Endothelial cell of umbilical vein (primary cell): ENCODE measurements at regions not wholly inside any gene's neighbourhood (a gene's known extent, or its start where the extent isn't known, plus 50 kb on each side); places are given as distances from the start of the nearest gene placed in this dataset.

Source experiments
- BruUV-seq: library from RNA; stranded (reverse); fragments of 400-500 nt; replicated peaks from 2 replicates; lab custom pipeline; 2021; lab: Mats Ljungman, UMichigan
- CTCF ChIA-PET: fragments of 300-600, 350-600 bp; sonication (Branson Sonifier 250); formaldehyde crosslinking; loops from one replicate; lab custom pipeline; 2021; ENCODE audit warnings: antibody characterized with exemption, inconsistent platforms; lab: Charles Lee
- POLR2A ChIA-PET: fragments of 300-600, 350-600 bp; sonication (Branson Sonifier 250); formaldehyde crosslinking; loops from one replicate; lab custom pipeline; 2021; ENCODE audit warnings: antibody characterized with exemption, inconsistent platforms; lab: Charles Lee
- DNase-seq: peaks from one replicate; pipeline ENCODE4 v3.0.0-alpha.2; 2011; ENCODE audit warnings: low read depth, low spot score
- FAIRE-seq: peaks from 2 replicates; lab custom pipeline; 2011; peaks lifted over from hg19 to GRCh38; lab: Jason Lieb, UNC
- H2AFZ ChIP-seq: 2 replicates; pipeline ENCODE4 v1.6.0; 2012; ENCODE audit warnings: low read depth, low read length, control low read depth, inconsistent platforms
- H3K27ac ChIP-seq: 2 replicates; pipeline ENCODE4 v1.5.1; 2011; ENCODE audit warnings: low read depth, mild to moderate bottlenecking, control low read depth, low read length, moderate library complexity; ENCODE audit not compliant: insufficient read depth
- H3K27me3 ChIP-seq, 2 experiments: 2 replicates each; pipeline versions ENCODE4 v1.6.0 to v1.6.1; 2011; ENCODE audit warnings: low read length in 2 of 2, mixed read lengths in 1 of 2; ENCODE audit not compliant: control insufficient read depth in 2 of 2, insufficient read depth in 2 of 2
- H3K36me3 ChIP-seq, 2 experiments: 2 replicates in 1 of 2; 3 replicates in 1 of 2; pipeline ENCODE4 v1.5.1; 2011; ENCODE audit warnings: low read length in 2 of 2, mild to moderate bottlenecking in 1 of 2, moderate library complexity in 1 of 2; ENCODE audit not compliant: control insufficient read depth in 2 of 2, insufficient read depth in 2 of 2; ENCODE audit errors: extremely low read depth in 1 of 2
- H3K4me1 ChIP-seq: 3 replicates; pipeline ENCODE4 v1.5.1; 2011; ENCODE audit warnings: mild to moderate bottlenecking, low read length; ENCODE audit not compliant: control insufficient read depth, insufficient read depth; ENCODE audit errors: extremely low read depth
- H3K4me2 ChIP-seq: 2 replicates; pipeline ENCODE4 v1.6.1; 2011; ENCODE audit warnings: low read length, control low read depth, mixed read lengths; ENCODE audit not compliant: insufficient read depth
- H3K4me3 ChIP-seq, 3 experiments: fragments of 200-600 bp in 1 of 3; sonication (generic), shearing (Covaris generic) in 1 of 3; replicated peaks in 1 of 3; 2 replicates each; pipeline ENCODE4 v1.5.1; 2011 to 2016; ENCODE audit warnings: control low read depth in 3 of 3, low read length in 3 of 3, mild to moderate bottlenecking in 2 of 3, inconsistent platforms in 1 of 3, low read depth in 1 of 3, moderate library complexity in 1 of 3; ENCODE audit not compliant: insufficient read depth in 1 of 3
- H3K79me2 ChIP-seq: 2 replicates; pipeline ENCODE4 v1.6.0; 2012; ENCODE audit warnings: low read length, inconsistent platforms; ENCODE audit not compliant: control insufficient read depth, insufficient read depth
- H3K9ac ChIP-seq: replicated peaks from 2 replicates; pipeline ENCODE3; 2011; ENCODE audit warnings: low read length, control low read depth; ENCODE audit not compliant: insufficient read depth; ENCODE audit errors: extremely low read depth
- H3K9me1 ChIP-seq: replicated peaks from 3 replicates; pipeline ENCODE4 v1.6.0; 2011; ENCODE audit warnings: mild to moderate bottlenecking, low read length; ENCODE audit not compliant: control insufficient read depth, insufficient read depth; ENCODE audit errors: extremely low read depth
- H3K9me3 ChIP-seq: replicated peaks from 2 replicates; pipeline ENCODE4 v1.5.1; 2012; ENCODE audit warnings: low read length, inconsistent platforms; ENCODE audit not compliant: control insufficient read depth, insufficient read depth
- H4K20me1 ChIP-seq: replicated peaks from 2 replicates; pipeline ENCODE3; 2011; ENCODE audit warnings: mild to moderate bottlenecking, low read length; ENCODE audit not compliant: control insufficient read depth, insufficient read depth; ENCODE audit errors: extremely low read depth
- EZH2 ChIP-seq: IDR thresholded peaks from 2 replicates; pipeline ENCODE4 v1.6.1; 2012; ENCODE audit warnings: borderline replicate concordance, low read depth, mild to moderate bottlenecking, moderate library complexity, low read length, inconsistent platforms; ENCODE audit not compliant: severe bottlenecking
- FOS ChIP-seq: IDR thresholded peaks from 2 replicates; pipeline ENCODE4 v1.6.1; 2011; ENCODE audit warnings: mild to moderate bottlenecking, low read length, moderate library complexity, borderline replicate concordance; ENCODE audit not compliant: insufficient read depth
- GATA2 ChIP-seq: IDR thresholded peaks from 2 replicates; pipeline ENCODE4 v1.7.0; 2011; ENCODE audit warnings: low read depth, mild to moderate bottlenecking, moderate library complexity, mixed read lengths, low read length; ENCODE audit not compliant: insufficient read length, insufficient read depth
- JUN ChIP-seq: IDR thresholded peaks from 2 replicates; pipeline ENCODE4 v1.6.1; 2011; ENCODE audit warnings: borderline replicate concordance, low read depth; ENCODE audit not compliant: insufficient read length, insufficient read depth
- MYC ChIP-seq: IDR thresholded peaks from one replicate; pipeline ENCODE4 v1.6.1; 2011; ENCODE audit warnings: mild to moderate bottlenecking, low read depth, low read length
- POLR2A ChIP-seq: IDR thresholded peaks from 2 replicates; pipeline ENCODE4 v1.6.1; 2012; ENCODE audit warnings: low read depth, mild to moderate bottlenecking, control low read depth, low read length
- POLR2AphosphoS5 ChIP-seq: IDR thresholded peaks from 2 replicates; pipeline ENCODE4 v1.6.1; 2012; ENCODE audit warnings: low read depth, mild to moderate bottlenecking, control low read depth, low read length, moderate library complexity; ENCODE audit not compliant: insufficient read depth
- dilution Hi-C: fragments of 300-500 bp; cut with MboI; formaldehyde crosslinking; loops from one replicate; pipeline ENCODE4 v1.15.0; 2019; ENCODE audit warnings: low sequenced_read_pairs; ENCODE audit not compliant: extremely low pct_ligation_motif_present
- intact Hi-C: fragments of 100-400 bp; cut with micrococcal nuclease; formaldehyde crosslinking; loops from one replicate; pipeline ENCODE4 v1.10.0; 2022
- TF ChIP-seq, protein P1 (sequence below): IDR thresholded peaks from 2 replicates; pipeline ENCODE4 v1.6.1; 2011; ENCODE audit not compliant: insufficient read depth, insufficient read length
- TF ChIP-seq, protein P2 (sequence below), 2 donors: IDR thresholded peaks; 1 replicate in 1 of 2; 2 replicates in 1 of 2; pipeline ENCODE4 v1.5.1; 2011; ENCODE audit warnings: low read length in 2 of 2, mild to moderate bottlenecking in 2 of 2, moderate library complexity in 2 of 2, control low read depth in 1 of 2, inconsistent platforms in 1 of 2, low read depth in 1 of 2; ENCODE audit not compliant: insufficient read depth in 1 of 2; ENCODE audit errors: extremely low read depth in 1 of 2

DNA sequence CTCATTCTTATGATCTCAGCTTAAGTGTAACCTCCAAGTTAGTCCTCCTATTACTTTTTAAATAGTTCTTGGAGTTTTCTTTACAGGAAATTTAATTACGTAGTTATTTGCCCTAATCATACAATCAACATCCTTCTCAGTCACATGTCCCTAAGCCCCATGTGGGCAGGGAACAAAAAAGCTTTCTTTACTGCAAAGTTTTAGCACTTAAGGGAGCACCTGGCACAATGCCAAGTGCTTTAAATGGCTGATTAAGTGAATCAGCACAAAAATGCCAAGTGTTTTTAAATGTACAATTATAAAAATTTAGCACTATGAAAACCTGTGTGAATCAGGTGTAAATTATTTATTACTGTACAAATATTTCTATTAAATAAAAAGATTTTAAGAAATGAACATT, 445.3 kb downstream of the C3orf38 start:
- Histone ChIP-seq H3K4me2 (no peak overlapping the region), H3K27ac (no peak overlapping the region), H3K36me3 (no peaks in the 10 kb centered on the region), H3K4me1 (no peaks in the 10 kb centered on the region), H3K9me3 (no peaks in the 10 kb centered on the region), H3K79me2 (no peaks in the 10 kb centered on the region), H4K20me1 (no peaks in the 10 kb centered on the region), H3K9ac (no peak overlapping the region), H3K9me1 (no peaks in the 10 kb centered on the region), H3K4me3 (no peak overlapping the region), H2AFZ (no peak overlapping the region), H3K27me3 (no peaks in the 10 kb centered on the region)
- ChIA-PET CTCF (no interaction called here), POLR2A (no interaction called here)
- dilution Hi-C loops: no loop called here
- no peak for DNase-seq
- intact Hi-C loops: no loop called here
- no TSS peak for BruUV-seq
- TF ChIP-seq JUN (no peak), EZH2 (no peak), FOS (no peak), POLR2AphosphoS5 (no peak), GATA2 (no peak), POLR2A (no peak), MYC (no peak)
- TF ChIP-seq, protein P1, sequence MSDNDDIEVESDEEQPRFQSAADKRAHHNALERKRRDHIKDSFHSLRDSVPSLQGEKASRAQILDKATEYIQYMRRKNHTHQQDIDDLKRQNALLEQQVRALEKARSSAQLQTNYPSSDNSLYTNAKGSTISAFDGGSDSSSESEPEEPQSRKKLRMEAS: no peak
- TF ChIP-seq, protein P2, sequence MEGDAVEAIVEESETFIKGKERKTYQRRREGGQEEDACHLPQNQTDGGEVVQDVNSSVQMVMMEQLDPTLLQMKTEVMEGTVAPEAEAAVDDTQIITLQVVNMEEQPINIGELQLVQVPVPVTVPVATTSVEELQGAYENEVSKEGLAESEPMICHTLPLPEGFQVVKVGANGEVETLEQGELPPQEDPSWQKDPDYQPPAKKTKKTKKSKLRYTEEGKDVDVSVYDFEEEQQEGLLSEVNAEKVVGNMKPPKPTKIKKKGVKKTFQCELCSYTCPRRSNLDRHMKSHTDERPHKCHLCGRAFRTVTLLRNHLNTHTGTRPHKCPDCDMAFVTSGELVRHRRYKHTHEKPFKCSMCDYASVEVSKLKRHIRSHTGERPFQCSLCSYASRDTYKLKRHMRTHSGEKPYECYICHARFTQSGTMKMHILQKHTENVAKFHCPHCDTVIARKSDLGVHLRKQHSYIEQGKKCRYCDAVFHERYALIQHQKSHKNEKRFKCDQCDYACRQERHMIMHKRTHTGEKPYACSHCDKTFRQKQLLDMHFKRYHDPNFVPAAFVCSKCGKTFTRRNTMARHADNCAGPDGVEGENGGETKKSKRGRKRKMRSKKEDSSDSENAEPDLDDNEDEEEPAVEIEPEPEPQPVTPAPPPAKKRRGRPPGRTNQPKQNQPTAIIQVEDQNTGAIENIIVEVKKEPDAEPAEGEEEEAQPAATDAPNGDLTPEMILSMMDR (IDR thresholded peaks at IDR 0.05; ENCODE audit: extremely low read depth in 1 of 2, insufficient read depth in 1 of 2, low read depth in 1 of 2, low read length in 2 of 2): no peak
- FAIRE-seq: no peak
